ENCODE measurements at regions not wholly inside any gene's neighbourhood (a gene's known extent, or its start where the extent isn't known, plus 50 kb on each side); places are given as distances from the start of the nearest gene placed in this dataset.

DNA sequence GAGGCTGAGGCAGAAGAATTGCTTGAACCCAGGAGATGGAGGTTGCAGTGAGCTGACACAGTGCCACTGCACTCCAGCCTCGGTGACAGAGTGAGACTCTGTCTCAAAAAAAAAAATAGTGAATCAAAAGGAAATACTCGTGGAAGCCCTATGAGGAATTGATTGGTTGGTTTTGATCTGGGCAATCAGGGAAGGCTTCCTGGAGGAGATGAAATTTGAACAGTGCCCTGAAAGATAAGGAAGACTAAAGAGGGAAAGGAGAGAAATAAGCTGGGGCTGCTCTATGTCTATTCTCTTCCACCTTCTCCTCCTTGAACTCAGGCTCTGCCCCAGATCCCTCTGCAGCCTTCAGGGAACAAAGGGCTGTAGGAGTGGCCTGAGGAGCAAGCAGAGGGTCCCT, 54.1 kb downstream of the IRF2BPL start:
- no peak for DNase-seq

DNA sequence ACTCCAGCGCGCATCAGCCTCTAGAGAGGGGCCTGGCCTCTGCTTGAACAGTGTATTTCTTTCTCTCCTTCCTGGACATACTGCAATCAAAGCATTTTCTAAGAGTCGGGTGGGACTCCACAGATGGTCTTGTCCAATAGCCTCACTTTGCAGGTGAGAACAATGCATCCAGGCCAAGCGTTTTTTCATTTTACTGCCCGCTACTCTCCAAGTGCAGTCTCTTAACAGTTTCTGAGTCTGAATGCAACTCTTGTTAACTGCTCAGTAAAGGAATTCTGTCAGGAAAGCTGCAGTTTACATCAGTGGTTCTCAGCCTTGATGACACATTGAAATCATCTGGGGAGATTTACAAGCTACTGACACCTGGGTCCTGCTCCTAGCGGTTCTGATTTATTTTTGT, 57.0 kb downstream of the IRF2BPL start:
- DNase-seq: no peak

DNA sequence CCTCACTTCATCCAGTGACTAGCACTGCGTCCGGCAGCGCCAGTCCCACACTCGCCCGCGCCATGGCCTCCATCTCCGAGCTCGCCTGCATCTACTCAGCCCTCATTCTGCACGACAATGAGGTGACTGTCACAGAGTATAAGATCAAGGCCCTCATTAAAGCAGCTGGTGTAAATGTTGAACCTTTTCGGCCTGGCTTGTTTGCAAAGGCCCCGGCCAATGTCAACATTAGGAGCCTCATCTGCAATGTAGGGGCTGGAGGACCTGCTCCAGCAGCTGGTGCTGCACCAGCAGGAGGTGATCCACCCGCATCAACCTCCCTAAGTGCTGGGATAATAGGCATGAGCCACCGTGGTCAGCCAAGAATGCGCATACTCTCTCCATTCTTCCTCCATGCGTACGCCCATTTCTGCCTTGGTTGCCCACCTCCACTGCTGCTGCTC, 59.9 kb downstream of the IRF2BPL start:
- DNase-seq: no peak

DNA sequence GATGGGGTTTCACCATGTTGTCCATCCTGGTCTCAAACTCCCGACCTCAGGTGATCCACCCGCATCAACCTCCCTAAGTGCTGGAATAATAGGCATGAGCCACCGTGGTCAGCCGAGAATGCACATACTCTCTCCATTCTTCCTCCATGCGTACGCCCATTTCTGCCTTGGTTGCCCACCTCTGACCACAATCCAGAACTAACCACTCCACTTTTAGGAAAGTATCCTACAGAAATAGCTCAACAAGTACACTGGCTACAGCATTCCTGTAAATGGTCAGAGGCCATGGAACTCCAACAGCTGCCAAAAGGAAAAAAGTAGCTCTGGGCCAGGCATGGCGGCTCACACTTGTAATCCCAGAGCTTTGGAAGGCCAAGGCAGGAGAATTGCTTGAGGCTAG, 60.7 kb downstream of the IRF2BPL start:
- DNase-seq: no peak

DNA sequence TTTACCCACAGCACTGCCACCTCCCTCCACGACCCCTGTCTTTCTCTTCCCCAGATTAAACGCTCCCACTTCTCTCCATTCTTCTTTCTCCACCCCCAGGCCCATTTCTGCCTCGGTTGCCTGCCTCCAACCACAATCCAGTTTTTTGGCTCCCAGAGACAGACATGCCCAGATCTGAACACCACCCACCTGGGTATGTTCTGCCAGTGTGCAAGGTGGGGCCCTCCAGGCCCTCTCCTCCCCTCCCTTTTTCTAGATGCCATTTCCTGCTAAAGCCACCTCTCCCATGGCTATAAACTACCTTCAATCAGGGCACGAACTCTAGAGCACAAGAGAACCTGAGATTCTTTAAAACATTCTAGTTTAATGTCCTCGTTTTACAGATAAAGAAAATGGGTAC, 63.3 kb downstream of the IRF2BPL start:
- DNase-seq: no peak

DNA sequence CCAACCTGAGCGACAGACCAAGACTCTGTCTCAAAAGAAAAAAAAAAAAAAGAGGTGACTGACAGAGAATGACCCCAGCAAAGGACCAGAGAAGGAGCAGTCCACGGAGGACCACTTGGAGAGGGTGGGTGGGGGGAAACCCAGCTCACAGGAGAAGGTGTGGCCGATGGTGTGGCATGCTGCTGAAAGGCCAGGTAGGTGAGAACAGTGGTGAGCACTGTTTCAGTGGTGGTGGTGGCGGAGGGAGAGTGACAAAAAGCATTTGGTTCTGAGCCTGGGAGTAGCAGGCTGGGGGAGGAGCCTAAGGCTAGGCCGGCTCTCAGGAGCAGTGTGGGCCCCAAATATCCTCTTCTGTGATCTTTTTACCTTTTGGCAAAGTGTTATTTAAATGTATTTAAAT, 63.8 kb downstream of the IRF2BPL start:
- peak; percentile 68 for DNase-seq

DNA sequence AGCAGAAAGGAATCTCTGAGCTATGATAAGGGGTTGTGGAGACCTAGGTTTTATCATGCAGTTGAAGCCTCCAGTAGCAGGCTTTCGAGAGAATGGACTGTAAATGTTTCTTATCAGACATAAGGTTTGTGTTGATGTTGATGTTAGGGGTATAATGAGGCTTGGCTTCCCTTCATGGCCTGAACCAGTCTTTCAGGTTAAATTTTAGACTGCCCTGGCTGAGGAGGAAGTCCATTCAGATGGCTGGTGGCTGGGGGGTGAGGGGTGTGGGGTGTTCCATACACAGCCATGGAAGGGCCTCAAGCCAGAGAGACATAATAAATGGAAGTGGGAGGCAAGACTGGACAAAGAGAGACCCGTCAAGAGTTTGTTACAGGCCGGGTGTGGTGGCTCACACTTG, 65.1 kb downstream of the IRF2BPL start:
- no peak for DNase-seq

DNA sequence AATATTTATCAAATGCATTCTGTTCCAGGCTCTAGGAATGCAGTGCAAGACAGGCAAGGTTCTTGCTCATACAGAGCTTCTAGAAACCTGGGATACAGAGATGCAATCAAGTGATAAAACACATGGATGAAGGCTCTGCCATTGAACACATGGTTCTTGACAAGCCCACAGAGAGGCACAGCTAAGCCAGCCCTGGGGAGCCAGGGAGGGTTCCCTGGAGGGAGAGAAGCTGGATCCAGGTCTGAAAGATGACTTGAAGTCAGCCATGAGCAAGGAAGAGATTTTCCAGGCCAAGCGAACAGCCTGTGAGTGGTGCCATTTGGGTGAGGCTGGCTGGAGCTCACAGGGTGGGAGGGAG, 66.2 kb downstream of the IRF2BPL start:
- DNase-seq: no peak

DNA sequence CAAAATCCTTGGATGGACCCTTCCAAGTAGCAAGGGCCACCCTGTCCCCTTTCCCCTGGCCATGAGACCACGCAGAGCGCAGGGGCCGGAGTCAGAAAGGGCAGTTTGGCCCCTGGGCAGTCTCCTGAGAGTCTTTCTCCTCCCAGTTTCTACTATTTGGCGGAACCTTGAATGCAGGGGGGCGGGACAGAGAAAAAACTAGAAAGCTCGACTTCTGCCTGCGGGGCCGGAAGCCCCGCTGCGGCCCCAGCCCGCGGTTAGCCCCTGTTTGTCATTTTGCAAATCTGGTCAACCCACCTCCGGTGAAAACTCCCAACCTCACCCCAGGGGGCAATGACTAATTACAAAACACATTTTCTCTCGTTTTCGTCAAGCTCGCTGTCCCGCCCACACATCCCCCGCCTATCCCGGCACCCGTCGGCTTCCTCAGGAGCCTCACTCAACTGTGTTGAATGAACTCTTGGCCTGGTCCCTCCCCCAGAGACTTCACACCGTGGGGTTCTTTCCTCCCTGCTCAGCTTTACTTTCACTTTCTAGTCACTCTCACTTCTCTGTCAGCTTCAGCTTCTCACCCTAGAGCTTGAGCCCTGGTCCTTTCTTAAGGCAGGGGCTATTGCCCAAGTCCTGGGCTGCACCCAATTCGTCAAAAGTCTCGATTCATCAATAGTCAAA, 66.7 kb downstream of the IRF2BPL start:
- DNase-seq: peak; percentile 99

DNA sequence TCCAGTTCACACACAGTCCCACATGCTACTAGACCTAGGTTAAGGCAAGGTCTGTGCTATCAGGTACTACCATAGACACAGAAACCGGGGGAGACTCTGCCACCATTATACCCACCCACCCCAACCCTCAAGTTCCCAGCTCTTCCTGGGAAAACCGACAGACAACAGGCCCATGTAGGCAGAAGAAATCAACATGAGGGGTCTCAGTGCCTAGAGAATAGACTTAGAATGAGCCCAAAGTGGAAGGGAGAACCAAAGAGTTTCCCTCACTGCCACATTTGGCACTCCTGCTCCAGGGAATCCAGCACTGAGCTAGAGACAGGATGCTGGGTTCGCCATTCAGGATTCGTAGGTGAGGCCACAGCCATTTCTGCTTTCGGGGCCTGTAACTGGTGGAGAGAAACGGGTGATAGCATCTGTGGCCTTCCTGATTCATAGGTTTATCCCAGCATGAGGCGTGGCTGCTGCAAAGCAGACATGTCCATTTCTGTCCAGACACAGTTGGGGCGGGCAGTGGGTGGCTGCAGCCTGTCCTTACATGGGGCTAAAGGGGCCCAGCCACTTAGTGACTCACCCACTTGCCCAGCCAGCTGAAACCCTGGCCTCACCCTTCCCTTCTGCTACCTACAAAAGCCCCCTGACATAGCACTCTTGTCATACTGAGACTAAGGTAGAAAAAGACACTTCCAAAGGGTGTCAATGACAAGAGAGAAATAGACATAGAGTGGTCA, 69.4 kb downstream of the IRF2BPL start:
- peak; percentile 36 for DNase-seq

DNA sequence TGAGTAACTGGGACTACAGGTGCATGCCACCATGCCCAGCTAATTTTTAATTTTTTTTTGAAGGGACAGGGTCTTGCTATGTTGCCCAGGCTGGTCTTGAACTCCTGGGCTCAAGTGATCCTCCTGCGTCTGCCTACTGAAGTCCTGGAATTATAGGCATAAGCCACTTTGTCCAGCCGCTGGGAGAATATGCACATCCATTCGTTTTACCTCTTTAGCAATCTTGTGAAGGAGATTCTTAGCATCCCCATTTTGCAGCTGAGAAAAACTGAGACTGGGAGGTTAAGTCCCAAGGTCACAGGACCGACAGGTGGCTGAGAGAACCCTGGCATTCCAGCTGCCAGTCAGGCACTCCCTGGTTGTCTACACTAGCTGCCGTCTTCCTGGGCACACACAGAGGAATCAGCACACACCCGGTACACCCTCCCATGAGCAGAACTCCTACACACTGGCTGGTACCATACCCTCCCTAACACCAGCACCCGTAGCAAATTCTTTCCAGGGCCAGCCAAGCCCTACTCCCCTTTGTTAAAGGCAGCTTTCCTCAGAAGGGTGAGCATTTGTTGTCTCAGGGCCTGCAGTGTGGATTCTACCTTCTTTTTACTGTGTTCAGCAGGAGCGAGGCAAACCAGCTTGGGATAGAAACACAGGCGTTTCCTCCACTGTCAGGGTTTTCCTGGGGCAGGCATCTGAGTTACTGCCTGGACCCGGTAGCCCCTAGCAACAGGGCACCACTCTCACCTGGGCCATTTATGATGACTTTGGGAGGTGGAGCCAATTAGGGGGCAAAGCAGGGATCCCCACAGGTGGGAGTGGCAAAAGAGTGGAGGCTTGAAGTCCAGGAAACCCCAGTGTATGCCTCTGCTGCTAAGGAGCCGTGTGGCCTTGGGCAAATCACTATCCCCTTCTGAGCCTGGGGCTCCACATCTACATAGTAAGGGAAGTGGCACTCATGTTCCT, 70.2 kb downstream of the IRF2BPL start:
- no peak for DNase-seq

DNA sequence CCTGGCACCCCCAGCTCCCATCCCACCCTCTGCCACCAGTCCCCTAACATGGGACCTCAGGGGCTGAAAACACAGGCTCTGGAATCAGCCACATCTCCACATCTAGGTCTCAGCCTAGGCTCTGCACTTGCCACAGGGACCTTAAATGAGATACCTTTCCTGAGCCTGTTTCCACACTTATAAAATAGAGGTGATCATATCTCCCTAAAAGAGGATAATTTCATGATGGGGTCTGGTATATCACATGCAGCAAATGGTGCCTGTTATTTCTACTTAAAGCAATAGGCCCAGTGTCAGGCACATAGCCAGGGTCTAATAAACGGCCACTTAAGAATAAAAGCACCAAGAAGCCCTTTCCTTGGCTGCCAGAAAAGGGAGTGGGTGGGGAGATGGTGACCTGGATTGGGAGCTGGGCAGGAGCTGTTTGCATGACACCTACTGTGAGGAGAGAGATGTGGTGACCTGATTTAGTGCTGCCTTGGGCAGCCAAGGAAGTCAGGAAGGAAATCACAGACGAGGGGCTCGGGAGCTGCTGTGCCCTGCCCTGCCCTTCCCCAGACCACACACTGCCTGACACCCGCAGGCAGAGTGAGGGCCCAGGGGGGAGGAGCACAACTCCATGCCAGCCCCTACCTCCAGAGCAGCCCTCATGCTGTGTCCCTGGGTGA, 71.2 kb downstream of the IRF2BPL start:
- no peak for DNase-seq

DNA sequence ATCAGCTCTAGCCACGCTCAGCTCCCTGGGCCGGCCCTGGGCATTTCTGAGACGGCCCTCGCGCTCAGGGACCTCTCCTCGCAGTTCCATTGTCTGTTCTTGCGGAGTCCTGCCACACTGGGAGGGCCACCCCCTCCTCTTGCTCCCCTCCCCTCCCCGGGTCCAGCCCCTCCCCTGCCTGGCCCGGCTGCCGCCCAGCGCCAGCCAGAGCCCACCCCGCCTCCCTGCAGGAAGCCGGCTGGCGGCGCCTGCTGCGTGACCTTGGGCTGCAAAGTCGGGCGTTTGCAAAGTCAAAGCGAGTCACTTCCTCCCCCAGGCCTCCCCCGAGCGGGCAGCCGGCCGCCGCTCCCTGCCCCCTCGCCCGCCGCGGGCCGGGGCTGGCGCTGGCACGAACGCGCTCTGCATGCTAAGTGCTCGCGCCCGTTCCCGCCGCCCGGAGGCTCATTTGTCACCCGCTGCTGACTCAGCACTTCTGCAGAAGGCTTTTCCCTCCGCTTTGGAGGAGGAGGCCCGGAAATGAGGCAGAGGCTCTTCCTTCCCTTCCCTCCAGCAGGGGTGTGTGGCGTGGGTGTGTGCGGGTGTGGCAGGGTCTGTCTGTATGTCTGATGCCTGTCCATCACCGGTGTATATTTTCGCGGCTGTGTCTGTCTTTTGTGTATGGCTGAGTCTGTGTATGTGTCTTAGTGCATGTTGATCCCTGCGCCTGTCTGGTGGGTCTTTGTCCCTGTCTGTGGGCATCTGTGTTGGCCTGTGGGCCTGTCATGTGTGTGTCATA, 72.0 kb downstream of the IRF2BPL start:
- peak; percentile 95 for DNase-seq

DNA sequence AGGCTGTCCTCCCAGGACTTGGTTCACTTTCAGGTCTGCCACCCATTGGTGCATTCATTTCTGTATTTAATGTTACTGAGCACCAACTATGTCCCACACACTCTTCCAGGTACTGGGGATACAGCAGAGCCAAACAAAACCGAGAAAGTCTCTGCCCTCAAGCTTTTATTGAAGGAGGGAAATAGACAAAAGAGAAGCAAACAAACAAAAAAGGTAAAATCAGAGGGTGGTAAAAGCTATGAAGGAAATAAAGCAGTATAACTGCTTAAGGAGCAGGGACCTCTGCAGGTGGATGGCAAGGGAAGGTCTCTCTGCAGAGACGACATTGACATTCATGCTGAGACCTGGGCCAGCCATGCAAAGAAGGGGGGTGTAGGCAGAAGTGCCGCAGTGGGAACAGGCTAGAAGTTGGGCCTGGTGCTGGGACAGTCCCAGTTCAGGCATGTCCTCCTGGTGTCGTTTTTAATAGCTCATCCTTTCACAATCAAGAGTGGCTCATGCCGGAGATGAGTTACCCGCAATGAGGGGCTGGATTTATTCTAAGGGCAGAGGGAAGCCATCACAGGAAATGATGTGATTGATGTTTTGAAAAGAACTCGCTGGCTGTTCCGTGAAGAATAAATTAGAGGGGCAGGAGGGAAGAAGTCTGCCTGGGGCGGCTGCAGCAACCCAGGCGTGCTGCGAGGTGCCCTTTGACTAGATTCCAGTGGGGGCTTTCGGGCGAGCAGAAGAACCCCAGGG, 72.8 kb downstream of the IRF2BPL start:
- DNase-seq: peak; percentile 75

DNA sequence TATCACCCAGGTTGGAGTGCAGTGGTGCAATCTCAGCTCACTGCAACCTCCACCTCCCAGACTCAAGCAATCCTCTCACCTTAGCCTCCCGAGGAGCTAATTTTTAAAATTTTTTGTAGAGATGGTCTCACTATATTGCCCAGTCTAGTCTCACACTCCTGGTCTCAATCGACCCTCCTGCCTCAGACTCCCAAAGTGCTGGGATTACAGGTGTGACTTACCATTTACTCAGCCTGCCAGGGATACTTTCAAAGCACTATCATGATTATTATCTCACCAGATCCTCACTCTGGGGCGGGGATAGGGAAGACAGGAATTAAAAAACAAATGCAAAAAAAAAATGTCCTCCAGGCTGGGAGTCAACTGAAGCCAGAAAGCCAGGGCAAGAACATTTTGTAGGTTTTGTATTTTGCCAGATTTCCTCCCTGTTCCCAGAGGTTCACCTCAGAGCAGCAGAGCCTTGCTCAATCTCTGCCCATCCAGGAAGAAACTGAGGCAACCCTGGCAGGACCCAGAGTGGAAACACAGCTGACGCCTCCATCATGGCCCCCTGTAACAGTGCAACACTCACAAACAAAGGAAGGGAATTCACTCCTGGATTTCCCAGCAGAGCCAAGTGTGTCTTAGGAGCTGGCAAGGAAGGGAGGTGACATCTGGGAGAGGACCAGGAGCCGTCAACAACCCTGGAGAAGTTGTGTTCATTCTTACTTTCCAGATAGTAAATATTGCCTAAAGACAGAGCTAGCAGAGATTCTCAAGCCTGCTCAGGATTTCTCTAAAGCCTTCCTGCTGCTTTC, 73.9 kb downstream of the IRF2BPL start:
- no peak for DNase-seq

DNA sequence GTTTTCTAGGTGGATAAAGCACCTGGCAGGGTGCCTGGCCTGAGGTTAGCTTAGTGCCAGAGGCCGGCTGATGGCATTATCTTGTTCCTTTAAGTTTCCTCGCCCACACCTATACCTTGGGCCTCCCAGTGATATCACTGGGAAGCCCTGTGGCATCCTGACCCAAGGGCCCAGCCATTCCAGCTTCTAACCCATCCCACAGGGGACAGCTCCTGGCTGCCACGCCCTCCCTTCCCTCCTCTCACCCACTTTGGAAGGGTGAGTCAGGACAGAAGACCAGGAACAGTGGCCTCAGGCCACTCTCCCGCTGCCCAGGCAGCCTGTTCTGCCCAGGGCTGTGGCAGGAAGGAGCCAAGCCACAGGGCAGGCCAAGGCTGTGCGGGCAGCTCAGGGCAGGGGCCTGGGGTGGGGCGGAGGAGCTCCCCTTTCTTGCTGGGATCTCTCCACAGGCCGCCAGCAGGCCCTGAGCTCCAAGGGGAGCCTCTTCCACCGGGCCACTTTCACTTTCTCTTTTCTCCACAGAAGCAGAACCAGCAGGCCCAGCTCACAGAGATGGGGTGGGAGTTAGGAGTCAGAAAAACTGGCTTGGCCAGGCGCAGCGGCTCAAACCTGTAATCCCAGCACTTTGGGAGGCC, 75.1 kb downstream of the IRF2BPL start:
- DNase-seq: peak; percentile 62

DNA sequence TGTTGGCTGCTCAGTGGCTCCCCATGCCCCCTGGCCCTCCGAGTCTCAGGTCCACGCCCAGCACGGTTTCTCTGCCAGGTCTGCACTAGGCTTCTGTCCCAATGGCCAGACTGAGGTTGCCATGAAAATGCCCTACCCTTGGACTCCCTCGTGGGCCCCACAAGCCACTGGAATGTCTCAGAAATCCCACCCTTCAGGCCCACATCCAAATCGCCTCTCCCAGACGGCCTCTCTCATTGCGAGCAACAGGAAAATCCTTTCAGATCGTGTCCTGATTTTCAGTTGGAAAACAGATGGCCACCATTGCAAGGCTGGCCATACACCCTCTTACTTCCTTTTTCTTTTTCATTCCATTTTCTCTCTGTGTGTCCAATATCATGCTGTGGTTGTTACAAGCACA, 77.3 kb downstream of the IRF2BPL start:
- DNase-seq: no peak

DNA sequence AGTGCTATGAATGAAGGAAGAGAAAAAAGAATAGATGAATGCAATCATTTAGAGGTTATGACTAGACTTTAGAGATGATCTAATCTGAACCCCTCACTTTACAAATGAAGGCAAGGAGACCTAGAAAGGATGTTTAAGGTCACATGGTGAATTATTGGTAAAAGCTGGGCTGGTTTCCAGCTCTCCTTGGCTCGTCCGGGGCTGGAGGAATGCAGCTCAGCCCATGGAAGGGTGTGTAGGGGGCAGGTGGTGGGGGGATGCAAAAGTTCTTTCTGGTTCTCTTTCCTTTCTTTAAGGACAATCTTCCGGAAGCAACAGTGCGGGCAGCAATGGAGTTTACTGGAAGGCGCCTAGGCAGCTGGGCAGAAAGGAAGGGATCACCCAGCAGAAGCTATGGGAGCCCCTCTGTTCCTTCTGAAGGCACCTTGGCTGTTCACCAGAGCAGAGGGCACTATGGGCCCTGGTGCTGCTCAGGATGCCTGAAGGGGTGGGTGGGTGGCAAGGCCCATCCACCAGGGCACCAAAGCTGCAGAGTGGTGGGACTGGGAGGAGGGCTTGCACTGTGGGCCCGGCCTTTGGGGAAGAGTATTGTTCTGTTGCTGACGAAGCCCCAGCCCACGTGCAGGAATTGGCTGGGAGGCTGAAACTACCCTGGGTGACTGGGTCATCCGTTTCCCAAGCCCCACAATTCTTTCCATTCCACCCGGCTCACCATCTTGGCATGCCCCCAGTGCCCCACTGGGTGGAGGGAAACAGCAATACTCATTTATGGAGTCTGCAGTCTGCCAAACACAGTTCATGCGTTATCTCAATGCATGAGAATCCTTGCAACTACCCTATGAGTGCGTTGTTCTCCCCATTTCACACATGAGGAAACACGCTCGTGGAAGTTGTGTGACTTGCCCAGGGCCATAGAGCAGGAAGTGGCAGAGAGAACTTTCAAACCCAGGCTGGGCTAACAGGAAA, 78.2 kb downstream of the IRF2BPL start:
- DNase-seq: no peak

DNA sequence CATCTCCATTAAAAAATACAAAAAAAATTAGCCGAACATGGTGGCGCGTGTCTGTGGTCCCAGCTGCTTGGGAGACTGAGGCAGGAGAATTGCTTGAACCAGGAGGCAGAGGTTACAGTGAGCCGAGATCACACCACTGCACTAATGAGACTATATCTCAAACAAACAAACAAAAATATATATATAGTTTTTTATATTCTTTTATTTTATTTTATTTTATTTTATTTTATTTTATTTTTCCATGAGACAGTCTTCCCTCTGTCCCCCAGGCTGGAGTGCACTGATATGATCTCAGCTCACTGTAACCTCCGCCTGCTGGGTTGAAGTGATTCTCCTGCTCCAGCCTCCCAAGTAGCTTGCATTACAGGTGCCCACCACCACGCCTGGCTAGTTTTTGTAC, 79.5 kb downstream of the IRF2BPL start:
- no peak for DNase-seq
